Activated naive CD4-positive, alpha-beta T cell treated with Interleukin-2 at 50 U/mL for 16 hours (primary cell): ENCODE measurements at regions not wholly inside any gene's neighbourhood (a gene's known extent, or its start where the extent isn't known, plus 50 kb on each side); places are given as distances from the start of the nearest gene placed in this dataset.

Source experiments
- DNase-seq: peaks from one replicate; pipeline ENCODE4 v3.0.0-alpha.2; 2020

DNA sequence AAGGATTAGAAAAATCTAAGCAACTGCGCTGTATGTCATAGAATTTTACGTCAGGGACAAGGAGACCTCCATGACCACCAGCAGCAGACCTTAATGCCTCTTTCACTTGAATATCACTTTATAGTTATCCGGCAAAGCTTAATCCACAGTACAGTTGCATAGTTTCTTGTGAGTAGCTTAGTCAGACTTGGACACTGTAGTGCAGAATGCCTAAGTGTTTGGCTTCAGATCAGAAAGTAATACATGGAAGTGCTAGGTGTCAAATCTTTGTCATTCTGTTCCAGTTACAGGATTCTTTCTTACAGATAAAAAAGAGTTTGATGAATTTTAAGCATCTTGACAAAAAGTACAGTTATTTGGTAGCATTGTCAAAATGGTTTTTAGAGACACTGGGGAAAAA, 239.9 kb upstream of the PAPPA start:
- no peak for DNase-seq

DNA sequence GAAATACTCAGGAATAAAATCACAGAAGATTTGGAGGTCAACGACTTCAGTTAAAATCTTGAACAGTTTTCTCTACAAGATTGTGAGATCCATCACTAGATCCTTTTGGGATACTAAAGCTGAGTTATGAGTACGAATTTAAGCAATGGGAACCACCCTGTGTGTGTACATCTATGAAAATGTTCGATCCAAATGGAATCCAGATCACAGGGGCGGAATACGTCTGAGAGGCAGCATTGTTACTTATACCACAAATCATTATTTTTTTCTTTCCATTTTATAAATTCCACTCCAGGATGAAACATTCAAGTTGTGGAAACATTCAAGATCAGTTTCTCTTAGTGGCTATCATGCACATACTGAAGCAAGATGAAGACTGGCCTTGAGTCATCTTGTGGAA, 239.3 kb upstream of the PAPPA start:
- no peak for DNase-seq

DNA sequence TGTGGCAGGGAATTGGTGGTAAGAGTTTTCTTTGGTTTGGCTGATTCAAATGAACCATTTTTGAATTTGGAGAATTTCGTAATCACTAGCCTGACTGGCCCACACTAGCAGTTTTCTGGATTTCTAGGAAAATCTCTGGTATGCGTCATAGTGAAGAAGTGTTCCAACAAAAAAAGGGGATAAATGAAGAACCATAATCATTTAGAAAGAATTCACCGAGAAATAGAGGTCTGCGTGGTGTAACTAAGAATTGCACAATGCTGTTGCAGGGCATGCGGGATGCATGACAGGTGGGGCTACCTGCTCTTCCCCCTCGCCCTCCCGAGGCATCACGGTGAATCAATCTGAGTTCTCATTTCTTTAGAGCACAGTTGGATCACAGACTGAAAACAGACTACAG, 232.3 kb upstream of the PAPPA start:
- DNase-seq: no peak

DNA sequence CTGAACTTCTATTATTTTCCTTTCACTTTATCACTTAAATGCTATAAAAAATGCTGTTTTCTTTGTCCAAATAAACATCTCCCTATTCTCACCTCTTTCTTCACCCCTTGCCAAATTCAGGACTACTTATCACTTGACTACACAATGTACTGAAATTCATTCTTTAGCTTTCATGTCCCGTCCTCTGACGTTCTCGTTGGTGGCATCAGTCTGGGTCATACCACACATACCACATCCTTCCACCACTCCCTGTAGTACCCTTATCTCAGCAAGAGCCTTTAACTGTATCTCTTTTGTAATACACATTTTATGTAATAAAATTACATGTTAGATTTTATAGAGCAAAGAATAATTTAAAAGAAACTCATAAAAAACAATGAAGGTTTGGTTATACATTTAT, 231.1 kb upstream of the PAPPA start:
- no peak for DNase-seq

DNA sequence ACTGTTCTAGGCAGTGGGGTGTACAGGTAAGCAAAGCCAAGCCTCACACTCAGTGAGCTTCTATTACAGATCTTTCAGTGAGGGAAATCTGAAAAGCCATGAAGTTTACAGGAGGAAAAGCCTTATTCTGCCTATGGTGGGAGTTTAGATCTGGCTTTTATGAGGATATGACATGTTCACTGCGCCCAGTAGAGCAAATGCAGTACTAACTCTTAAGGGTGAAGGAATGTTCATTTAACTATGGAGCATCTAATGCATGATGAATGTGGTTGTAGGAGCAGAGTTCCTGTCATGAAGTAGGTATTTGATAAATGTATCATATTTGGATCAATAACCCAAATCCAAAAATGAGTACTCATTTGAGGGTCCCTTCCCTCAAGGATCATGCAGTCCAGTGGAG, 230.2 kb upstream of the PAPPA start:
- DNase-seq: no peak

DNA sequence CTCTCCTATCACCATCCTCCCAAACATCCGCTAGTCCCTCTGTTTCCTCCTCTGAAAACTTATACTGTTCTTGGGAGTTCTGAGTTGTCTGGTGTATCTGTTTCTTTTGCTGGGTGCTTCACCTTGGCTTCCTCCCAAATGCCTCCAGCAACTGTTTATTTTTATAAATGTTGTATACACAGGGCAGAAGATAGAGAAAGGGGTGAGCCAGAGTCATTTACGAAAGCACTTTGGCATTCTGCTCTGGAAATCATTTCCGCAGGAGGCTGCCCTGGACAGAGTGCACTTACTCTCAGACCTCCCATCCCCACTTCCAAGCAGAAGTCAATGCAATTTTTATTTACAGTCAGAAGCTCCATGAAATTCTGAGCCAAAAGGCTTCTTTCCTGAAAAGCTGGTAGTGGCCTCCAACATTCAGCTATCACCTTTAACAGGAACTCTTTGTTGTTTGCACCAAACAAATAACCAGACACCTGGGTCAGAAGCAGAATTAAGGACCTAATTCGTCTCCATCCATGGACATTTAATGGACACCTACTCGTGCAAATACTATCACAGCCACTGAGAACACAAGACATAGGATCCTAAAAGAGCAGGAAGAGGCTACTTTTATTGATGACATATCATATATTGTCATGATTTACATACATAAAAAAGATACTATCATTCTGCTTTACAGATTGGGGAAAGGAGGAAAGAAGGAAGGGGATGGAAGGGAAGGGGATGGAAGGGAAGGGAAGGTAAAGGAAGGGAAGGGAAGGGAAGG, 229.5 kb upstream of the PAPPA start:
- DNase-seq: no peak

DNA sequence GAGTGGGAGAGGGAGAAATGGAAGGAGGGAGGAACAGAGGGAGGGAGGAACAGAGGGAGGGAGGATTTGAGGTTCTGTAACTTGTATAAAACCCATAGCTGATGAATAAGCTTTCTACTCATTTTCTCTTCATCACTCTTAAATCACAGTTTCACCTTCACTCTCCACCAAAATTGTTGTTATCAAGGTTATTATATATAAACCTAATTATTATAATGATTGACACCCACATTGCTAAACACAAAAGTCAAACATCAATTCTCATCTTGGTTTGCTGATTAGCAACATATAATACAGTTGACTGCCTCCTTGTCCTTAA, 229.0 kb upstream of the PAPPA start:
- DNase-seq: no peak

DNA sequence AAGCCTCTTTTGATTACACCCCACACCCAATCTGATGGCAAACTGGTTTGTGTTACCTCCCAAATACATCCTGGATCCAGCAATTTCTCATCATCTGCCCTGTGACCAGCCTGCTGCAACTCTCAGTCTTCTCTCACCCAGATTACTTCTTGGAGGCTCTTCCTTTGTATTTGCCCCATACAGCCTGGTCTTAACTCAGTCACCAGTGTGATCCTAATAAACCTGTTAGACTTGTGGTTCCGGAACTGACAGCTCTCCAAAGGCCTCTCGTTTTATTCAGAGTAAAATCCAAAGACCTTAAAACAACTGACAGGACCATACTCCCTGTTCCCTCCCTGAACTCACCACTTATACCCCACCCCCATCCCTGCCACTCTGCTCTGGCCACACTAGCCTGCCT, 228.2 kb upstream of the PAPPA start:
- DNase-seq: no peak

DNA sequence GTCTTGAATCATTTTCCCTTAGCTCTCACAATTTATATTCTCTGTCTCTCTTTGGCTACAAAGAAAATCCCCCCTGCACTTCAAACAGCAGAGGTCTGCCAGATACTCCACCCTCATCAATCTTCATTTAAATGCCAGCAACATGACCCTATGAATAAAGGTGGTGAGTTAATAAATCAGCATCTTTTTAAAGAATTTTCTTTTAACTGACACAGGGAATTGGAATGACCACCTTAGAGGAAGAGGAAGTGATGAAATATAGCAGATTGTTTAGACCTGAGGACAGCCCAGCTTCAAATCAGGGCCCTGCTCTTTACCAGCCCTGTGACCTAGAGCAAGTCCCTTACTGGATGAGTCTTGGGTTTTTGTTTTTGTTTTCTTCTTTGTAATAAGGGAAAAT, 223.1 kb upstream of the PAPPA start:
- no peak for DNase-seq

DNA sequence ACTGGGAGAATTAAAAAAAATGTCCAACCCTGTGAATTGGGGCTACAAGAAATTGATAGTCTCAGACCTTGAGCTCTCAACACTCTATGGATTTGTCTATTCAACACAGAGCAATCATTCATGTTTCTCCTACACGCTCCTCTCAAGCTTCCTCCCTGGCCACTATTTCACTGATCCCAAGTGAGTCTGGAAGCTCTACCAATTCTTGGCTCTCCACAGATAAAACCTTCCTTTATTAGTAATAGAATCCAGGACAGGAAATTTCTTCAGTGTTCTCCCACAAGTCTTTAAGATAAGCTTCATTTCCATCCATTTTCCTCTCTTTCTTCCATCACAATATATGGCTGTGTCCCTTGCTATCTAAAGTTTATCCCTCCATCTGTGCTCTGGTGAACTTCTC, 215.1 kb upstream of the PAPPA start:
- no peak for DNase-seq

DNA sequence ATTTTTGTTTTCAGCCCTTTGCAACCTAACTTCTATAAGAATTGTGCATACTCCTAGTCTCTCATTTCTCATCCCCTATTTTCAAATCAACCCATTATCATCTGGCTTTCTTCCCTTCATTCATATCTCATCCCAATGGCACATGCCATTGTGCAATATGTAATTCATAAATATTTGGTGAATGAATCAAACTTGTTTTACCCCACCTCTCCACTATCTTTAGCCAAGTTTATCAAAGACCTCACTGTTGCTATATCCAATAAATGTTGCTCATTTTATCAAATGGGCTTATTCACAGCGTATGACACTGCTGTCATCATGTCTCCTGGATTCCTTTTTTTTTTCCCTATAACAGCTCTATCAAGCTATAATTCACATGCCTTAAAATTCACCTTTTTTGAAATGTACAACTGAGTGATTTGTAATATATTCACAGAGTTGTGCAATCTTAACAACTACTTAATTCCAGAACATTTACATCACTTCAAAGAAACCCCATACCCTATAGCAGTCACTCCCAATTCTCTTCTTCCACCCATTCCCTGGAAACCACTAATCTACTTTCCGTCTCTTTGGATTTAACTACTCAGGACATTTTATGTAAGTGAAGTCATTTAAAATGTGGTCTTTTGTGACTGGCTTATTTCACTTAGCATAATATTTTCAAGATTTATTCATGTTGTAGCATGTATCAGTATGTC, 214.4 kb upstream of the PAPPA start:
- no peak for DNase-seq

DNA sequence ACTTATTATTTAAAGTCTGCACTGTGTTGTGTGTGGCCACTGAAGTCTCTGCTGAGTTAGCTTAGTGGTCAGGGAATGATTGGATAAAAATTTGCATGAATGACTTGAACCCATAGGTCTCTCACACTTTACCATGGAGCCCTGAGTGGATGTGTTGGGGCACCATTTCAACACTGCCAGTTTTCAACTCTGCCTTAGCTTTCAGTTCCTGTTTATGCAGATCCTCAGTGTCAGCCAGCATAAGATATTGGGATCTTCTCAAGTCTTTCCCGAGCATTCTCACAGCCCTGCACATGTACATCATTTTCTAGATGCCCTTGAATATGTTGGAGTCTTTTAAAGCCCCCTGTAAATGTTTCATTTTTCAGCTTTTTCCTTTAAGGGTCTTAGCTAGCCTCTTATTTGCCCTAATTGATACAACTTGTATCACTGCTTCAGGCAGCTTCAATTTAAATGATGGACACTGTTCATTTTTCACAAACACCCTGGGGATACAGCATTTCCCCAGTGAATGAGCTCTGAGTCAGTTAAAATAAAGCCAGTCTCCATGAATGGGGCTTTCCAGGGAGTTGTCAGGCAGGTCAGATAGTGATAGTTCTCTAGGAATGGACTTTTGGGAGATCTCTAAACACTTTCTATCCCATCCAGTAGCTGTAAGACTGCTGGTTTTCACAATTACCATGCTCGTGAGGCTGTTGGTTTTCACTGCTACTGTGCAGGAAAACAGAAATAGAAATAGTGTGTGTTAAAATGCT, 211.9 kb upstream of the PAPPA start:
- no peak for DNase-seq

DNA sequence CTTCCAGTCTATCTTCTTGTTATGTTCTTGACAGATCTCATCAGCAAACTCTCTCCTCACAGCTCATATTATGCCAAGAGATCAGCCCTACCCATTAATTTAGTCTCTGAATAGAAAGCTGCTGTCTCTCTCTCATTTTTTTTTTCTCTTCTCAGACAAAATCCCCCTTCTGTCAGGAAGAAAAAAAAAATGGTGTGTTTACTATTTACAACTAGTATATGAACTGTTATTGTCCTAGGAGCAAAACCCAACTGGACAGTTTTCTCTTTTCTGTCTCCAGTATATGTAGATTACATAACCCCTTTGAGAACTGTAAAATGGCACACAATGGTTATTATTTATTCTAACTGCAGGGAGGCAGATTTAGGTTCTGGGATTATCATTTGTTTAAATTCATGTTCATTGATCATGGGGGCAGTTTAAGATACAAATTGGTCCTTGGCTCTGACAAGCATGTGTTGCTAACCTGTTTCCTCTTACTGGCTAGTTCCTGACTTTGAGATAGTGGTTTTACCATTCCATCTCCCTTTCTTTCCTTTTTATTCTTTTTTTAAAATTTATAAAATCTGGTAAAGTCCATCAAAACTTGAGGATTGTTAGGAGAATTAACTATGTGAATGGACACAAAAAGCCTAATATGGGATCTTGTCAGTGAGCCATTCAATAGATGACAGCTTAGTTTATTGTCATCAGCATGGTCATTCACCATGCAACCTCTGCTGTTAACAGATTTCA, 210.0 kb upstream of the PAPPA start:
- no peak for DNase-seq

DNA sequence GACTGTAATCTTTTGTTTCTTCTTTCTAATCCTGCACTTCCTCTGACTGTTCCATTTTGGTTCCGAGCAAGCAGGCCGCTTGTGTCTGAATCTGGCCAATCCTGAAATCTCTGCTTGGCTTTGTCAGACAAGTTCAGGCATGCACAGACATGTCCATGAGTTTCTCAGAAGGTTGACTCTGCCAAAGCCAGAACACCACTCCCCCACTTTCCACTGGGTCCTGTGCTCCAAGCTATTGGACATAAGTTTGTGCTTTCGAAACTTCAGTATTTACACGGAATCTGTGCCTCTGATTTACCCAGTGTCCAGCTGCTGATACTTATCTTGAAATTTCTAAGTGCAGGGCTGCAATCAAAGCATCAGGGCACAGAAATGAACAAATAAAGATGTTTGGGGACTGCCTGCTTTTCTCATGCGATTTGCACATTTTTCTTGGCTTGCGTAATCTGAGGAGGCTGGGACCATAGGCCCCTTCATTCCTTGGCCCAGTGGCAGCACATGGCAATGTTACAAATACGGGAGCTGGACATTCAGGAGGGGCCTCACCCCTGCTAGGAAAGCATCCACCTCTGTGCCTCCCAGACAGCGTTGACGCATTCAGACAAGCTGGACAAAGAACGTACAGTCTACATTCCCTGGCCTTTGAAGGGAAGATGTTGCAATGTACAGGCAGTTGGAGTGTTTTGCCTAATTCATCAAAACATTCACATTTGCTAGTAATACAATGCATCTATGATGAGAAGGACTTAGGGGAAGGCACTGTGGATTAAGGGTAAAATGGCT, 209.2 kb upstream of the PAPPA start:
- DNase-seq: no peak

DNA sequence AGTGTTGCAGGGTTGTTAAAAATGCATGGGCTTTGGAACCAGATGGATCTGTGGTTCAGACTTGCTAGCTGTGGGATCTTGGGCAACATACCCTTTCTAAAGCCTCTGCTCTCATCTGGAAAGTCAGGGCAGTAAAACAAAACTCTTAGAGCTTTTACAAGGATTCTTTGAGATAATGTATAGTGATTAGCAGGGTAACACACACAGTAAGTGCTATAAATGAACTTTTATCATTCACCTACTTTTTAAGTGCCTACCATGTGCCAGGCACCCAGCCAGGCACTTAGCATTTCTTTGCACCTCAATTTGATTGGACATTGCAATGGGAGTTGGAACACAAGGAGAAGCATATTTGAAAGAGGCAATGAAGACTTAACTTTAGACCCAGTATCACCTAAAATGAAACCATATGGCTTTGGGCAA, 208.6 kb upstream of the PAPPA start:
- DNase-seq: no peak

DNA sequence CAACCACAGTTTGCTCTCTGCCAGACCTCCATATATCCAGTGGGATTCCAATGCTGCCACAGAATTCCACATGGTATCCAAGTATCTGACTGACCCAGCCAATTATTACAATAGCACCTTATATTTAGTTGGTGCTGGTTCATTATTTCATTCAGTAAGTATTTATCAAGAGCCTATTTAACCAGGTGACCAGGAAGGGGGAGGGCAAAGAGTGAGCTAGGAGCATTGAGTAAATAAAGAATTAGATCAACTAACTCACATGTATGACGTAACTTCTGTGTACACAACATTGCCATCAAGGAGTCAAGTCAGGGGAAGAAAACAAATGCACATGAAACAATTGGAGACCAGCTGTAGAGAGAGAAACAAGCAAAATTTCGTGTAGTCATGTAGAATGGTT, 207.1 kb upstream of the PAPPA start:
- DNase-seq: no peak

DNA sequence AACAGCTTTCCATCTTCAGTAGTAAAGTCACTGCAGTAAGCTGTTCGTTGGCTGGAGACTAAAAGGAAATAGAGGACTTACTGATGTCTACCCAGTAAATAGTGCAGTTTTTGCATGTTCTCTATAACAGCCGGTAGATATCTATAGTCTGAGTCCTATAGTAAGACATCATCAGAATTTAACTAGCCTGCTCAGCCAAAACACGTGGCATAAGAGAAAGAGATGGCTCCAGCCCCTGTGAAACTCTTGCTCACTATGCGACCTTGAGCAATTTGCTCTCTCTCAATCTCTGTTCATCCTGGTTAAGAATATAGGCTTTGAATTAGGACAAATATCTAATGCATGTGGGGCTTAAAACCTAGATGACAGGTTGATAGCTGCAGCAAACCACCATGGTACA, 201.6 kb upstream of the PAPPA start:
- no peak for DNase-seq

DNA sequence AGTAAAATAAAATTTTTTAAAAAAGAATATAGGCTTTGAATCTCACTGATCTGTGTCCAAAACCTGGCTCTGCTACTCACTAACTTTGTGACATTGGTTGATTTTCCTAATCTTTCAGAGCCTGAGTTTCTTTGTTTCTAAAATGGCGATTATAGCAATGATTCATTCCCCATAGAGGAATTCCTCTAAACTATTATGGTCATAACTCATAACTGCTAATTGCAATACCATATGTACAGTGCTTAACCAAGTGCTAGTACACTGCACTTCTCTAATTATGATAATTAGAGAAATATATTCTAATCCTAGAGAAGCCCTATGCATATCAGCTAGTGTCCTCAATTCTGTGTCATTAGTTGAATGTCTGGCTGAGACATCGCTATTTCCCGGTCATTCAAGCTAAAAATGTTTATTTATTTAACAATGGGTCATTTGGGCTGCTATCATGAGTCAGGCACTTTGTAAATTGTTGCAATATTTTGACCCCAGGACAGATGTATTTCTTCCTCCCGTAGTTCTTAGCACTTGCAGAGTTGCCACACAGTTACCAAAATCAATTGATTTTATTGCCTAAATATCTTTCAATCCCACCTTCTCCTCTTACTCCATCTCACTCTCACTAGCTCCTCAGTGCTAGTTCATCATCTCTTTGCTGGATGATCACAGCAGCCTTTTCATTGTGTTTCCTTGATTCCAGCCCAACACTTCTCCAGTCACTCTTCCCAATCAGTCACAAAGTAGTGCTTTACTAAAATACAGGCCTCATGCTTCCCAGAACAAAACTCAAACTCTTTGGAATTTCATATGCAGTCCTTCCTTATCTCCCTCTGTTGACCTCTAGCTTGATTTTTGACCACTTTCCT, 200.9 kb upstream of the PAPPA start:
- no peak for DNase-seq

DNA sequence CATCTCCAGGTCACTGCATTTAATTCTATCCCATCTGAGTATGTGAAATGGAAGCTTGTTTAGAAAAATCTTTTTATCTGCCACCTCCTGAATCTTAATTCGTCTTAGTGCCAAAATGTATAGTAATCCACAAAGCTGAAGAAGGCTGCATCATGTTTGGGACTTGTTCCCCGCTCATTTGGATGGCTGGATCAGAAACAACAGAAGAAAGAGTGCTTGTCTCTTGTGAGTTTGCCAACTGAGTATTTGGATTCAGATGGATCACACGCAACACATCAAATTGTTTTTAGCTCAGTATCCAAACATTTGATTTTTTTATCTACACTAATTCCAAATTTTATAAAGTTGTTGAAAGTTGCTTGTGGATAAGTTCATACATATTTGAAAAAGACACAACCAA, 197.2 kb upstream of the PAPPA start:
- no peak for DNase-seq

DNA sequence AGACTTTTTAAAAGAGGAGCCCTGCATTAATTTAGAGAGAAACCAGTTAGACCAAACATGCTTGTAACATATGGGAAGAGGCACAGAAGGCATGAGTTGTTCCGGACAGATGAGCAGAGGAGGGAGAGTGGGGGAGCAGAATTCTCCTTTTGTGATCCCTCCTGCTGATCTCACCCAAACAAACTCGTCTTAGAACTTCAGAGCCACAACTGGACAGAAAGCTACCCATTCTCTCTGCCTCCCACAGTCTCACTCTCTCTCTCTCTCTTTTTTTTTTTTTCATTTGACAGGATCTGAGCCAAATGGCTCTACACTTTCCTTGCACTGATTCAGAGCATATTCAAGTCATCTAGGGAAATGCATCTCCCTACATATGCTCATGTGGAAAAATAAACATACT, 196.0 kb upstream of the PAPPA start:
- DNase-seq: no peak

DNA sequence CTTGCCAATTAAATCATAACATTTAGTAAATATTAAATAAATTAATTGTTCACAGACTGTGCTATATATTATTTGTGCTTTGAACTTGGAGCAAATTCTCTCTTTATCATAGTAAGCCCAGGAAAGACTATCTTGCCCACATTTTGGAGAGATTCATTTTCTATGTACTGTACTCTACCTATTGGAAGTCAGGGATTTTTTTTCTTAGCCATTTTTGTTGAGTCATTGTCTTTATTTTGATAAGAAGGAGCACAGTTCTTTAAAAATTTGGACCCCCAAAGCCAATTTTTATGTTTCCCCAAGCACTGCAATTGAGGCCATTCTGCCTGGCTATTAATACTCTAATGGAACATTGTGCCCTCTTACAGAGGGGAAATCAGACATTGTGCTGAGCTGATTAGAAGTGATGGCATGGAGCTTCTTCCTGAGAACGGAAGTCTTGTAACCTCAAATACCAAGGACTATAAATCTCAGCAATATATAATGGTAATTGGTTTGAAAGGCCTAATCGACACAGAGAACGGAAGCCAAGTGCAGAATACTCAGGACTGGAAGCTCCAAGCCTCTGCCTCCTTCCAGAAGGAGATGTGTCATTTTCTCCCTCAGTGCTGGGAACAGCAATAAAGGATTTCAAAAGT, 188.8 kb upstream of the PAPPA start:
- no peak for DNase-seq
